ENCODE measurements at regions not wholly inside any gene's neighbourhood (a gene's known extent, or its start where the extent isn't known, plus 50 kb on each side); places are given as distances from the start of the nearest gene placed in this dataset.

GRCh38 chr10:88127766-88128165 lies 264.3 kb downstream of the PTEN start:
- DNase-seq (ENCODE audit: low read depth) (no peak), FAIRE-seq (no peak)
- no peaks in the 10 kb centered on the region for H3K27me3 ChIP-seq (ENCODE audit: control insufficient read depth, insufficient read depth, low read length)
- H3K36me3 ChIP-seq (ENCODE audit: control insufficient read depth, insufficient read depth, low read length) = no peaks in the 10 kb centered on the region
- H3K4me3 ChIP-seq (ENCODE audit: low read depth, low read length) = no peak overlapping the region
- no peak for TF ChIP-seq CTCF (IDR thresholded peaks at IDR 0.05; ENCODE audit: insufficient read depth, low read length, severe bottlenecking)

GRCh38 chr10:88129013-88129412 lies 265.6 kb downstream of the PTEN start:
- FAIRE-seq (no peak), DNase-seq (ENCODE audit: low read depth) (peak; percentile 50)
- no peak for TF ChIP-seq CTCF (IDR thresholded peaks at IDR 0.05; ENCODE audit: insufficient read depth, low read length, severe bottlenecking)
- no peak overlapping the region for H3K4me3 ChIP-seq (ENCODE audit: low read depth, low read length)
- no peaks in the 10 kb centered on the region for H3K36me3 ChIP-seq (ENCODE audit: control insufficient read depth, insufficient read depth, low read length)
- H3K27me3 ChIP-seq (ENCODE audit: control insufficient read depth, insufficient read depth, low read length) = no peaks in the 10 kb centered on the region

- FAIRE-seq = no peak
- DNase-seq (ENCODE audit: low read depth) = no peak
- Histone ChIP-seq H3K27me3 (ENCODE audit: control insufficient read depth, insufficient read depth, low read length) (no peaks in the 10 kb centered on the region), H3K36me3 (ENCODE audit: control insufficient read depth, insufficient read depth, low read length) (no peaks in the 10 kb centered on the region), H3K4me3 (ENCODE audit: low read depth, low read length) (no peak overlapping the region)
- TF ChIP-seq CTCF (IDR thresholded peaks at IDR 0.05; ENCODE audit: insufficient read depth, low read length, severe bottlenecking) = no peak
These were observed 267.5 kb downstream of the PTEN start for GRCh38 chr10:88130912-88131311.

- Histone ChIP-seq H3K4me3 (ENCODE audit: low read depth, low read length) (no peak overlapping the region), H3K36me3 (ENCODE audit: control insufficient read depth, insufficient read depth, low read length) (no peaks in the 10 kb centered on the region), H3K27me3 (ENCODE audit: control insufficient read depth, insufficient read depth, low read length) (no peaks in the 10 kb centered on the region)
- FAIRE-seq (peak; percentile 7), DNase-seq (ENCODE audit: low read depth) (peak; percentile 91)
- TF ChIP-seq CTCF (IDR thresholded peaks at IDR 0.05; ENCODE audit: insufficient read depth, low read length, severe bottlenecking) = peak; percentile 62
These were observed 268.2 kb downstream of the PTEN start for GRCh38 chr10:88131511-88132139.

- DNase-seq (ENCODE audit: low read depth) = no peak
- FAIRE-seq = no peak
- TF ChIP-seq CTCF (IDR thresholded peaks at IDR 0.05; ENCODE audit: insufficient read depth, low read length, severe bottlenecking) = no peak
- no peaks in the 10 kb centered on the region for H3K36me3 ChIP-seq (ENCODE audit: control insufficient read depth, insufficient read depth, low read length)
- H3K4me3 ChIP-seq (ENCODE audit: low read depth, low read length) = no peak overlapping the region
- H3K27me3 ChIP-seq (ENCODE audit: control insufficient read depth, insufficient read depth, low read length) = no peaks in the 10 kb centered on the region
These were observed 273.3 kb downstream of the PTEN start for GRCh38 chr10:88136712-88137111.

GRCh38 chr10:88138319-88138848 lies 275.0 kb downstream of the PTEN start:
- Histone ChIP-seq H3K4me3 (ENCODE audit: low read depth, low read length) (no peak overlapping the region), H3K36me3 (ENCODE audit: control insufficient read depth, insufficient read depth, low read length) (no peaks in the 10 kb centered on the region), H3K27me3 (ENCODE audit: control insufficient read depth, insufficient read depth, low read length) (no peaks in the 10 kb centered on the region)
- no peak for TF ChIP-seq CTCF (IDR thresholded peaks at IDR 0.05; ENCODE audit: insufficient read depth, low read length, severe bottlenecking)
- peak; percentile 70 for DNase-seq (ENCODE audit: low read depth)
- no peak for FAIRE-seq
